MM.1S (cell line): ENCODE measurements at regions not wholly inside any gene's neighbourhood (a gene's known extent, or its start where the extent isn't known, plus 50 kb on each side); places are given as distances from the start of the nearest gene placed in this dataset.

ENCODE experiments used
- EZH2phosphoT487 ChIP-seq: fragments of 300-600 bp; sonication (generic); IDR thresholded peaks from 2 replicates; pipeline ENCODE4 v1.6.1; 2018; ENCODE audit warnings: antibody characterized with exemption, low read length
- TF ChIP-seq, protein P1 (sequence below): fragments of 300-600 bp; sonication (generic); IDR thresholded peaks from 2 replicates; pipeline ENCODE4 v1.5.1; 2016; ENCODE audit warnings: antibody characterized with exemption, low read length, mixed read lengths

GRCh38 chr7:138388673-138389491 is 71.2 kb upstream of the TRIM24 start:
- TF ChIP-seq, protein P1, sequence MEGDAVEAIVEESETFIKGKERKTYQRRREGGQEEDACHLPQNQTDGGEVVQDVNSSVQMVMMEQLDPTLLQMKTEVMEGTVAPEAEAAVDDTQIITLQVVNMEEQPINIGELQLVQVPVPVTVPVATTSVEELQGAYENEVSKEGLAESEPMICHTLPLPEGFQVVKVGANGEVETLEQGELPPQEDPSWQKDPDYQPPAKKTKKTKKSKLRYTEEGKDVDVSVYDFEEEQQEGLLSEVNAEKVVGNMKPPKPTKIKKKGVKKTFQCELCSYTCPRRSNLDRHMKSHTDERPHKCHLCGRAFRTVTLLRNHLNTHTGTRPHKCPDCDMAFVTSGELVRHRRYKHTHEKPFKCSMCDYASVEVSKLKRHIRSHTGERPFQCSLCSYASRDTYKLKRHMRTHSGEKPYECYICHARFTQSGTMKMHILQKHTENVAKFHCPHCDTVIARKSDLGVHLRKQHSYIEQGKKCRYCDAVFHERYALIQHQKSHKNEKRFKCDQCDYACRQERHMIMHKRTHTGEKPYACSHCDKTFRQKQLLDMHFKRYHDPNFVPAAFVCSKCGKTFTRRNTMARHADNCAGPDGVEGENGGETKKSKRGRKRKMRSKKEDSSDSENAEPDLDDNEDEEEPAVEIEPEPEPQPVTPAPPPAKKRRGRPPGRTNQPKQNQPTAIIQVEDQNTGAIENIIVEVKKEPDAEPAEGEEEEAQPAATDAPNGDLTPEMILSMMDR: no peak
- no peak for TF ChIP-seq EZH2phosphoT487
